Common myeloid progenitor, CD34-positive (primary cell): ENCODE measurements at regions not wholly inside any gene's neighbourhood (a gene's known extent, or its start where the extent isn't known, plus 50 kb on each side); places are given as distances from the start of the nearest gene placed in this dataset.

ENCODE experiments used
- CTCF ChIA-PET: fragments of 350-600 bp; sonication (Branson Sonifier 250); formaldehyde crosslinking; loops from one replicate; lab custom pipeline; 2021; ENCODE audit warnings: antibody characterized with exemption; lab: Charles Lee
- POLR2A ChIA-PET: fragments of 350-600 bp; sonication (Branson Sonifier 250); formaldehyde crosslinking; loops from one replicate; lab custom pipeline; 2021; ENCODE audit warnings: antibody characterized with exemption; lab: Charles Lee
- DNase-seq, 3 donors: peaks; one replicate each; pipeline versions ENCODE4 v3.0.0 to v3.0.0-alpha.2; 2013
- H3K27ac ChIP-seq, 2 experiments: 1 replicate in 1 of 2; 2 replicates in 1 of 2; pipeline ENCODE4 v1.7.0; 2013; ENCODE audit warnings: inconsistent platforms in 2 of 2, low read length in 2 of 2, mild to moderate bottlenecking in 2 of 2, low read depth in 1 of 2, moderate library complexity in 1 of 2; ENCODE audit not compliant: severe bottlenecking in 2 of 2, insufficient read depth in 1 of 2, poor library complexity in 1 of 2
- H3K27me3 ChIP-seq, 5 experiments: replicated peaks in 2 of 5; 1 replicate in 3 of 5; 2 replicates in 2 of 5; pipeline versions ENCODE4 v1.6.1 to v1.7.0; 2013; ENCODE audit warnings: low read length in 4 of 5, mild to moderate bottlenecking in 2 of 5, moderate library complexity in 2 of 5, inconsistent platforms in 1 of 5; ENCODE audit not compliant: insufficient read depth in 5 of 5, control insufficient read depth in 4 of 5
- H3K36me3 ChIP-seq, 4 experiments: 1 replicate in 2 of 4; 2 replicates in 2 of 4; pipeline versions ENCODE4 v1.6.1 to v1.7.0; 2013; ENCODE audit warnings: low read length in 3 of 4, control low read depth in 1 of 4, mild to moderate bottlenecking in 1 of 4; ENCODE audit not compliant: control insufficient read depth in 4 of 4, insufficient read depth in 4 of 4
- H3K4me1 ChIP-seq, 4 experiments: 1 replicate in 3 of 4; 2 replicates in 1 of 4; pipeline versions ENCODE4 v1.6.1 to v1.7.1; 2013; ENCODE audit warnings: low read length in 3 of 4, mild to moderate bottlenecking in 3 of 4, control low read depth in 1 of 4, inconsistent platforms in 1 of 4, moderate library complexity in 1 of 4; ENCODE audit not compliant: control insufficient read depth in 4 of 4, insufficient read depth in 4 of 4; ENCODE audit errors: control extremely low read depth in 1 of 4
- H3K4me3 ChIP-seq, 7 experiments: 1 replicate in 4 of 7; 2 replicates in 3 of 7; pipeline versions ENCODE4 v1.5.1 to v1.7.0; 2013; ENCODE audit warnings: mild to moderate bottlenecking in 7 of 7, low read length in 6 of 7, moderate library complexity in 6 of 7, inconsistent platforms in 2 of 7, low read depth in 2 of 7, control low read depth in 1 of 7; ENCODE audit not compliant: insufficient read depth in 4 of 7, control insufficient read depth in 1 of 7; ENCODE audit errors: extremely low read depth in 1 of 7
- H3K9me3 ChIP-seq, 5 experiments: 1 replicate in 4 of 5; 2 replicates in 1 of 5; pipeline versions ENCODE4 v1.6.1 to v1.7.1; 2013; ENCODE audit warnings: low read length in 4 of 5, mild to moderate bottlenecking in 2 of 5, inconsistent platforms in 1 of 5, low read depth in 1 of 5, moderate library complexity in 1 of 5; ENCODE audit not compliant: control insufficient read depth in 4 of 5, insufficient read depth in 2 of 5; ENCODE audit errors: control extremely low read depth in 1 of 5
- WGBS: methylation state at CpG from one replicate; pipeline ENCODE4 v1.1.5; 2013; ENCODE audit not compliant: insufficient coverage; 5-methylcytosine and 5-hydroxymethylcytosine counted together

- H3K4me1 ChIP-seq = no peaks in the 10 kb centered on the region
- POLR2A ChIA-PET = no interaction called here
- no peaks in the 10 kb centered on the region for H3K9me3 ChIP-seq
- H3K36me3 ChIP-seq = no peaks in the 10 kb centered on the region
- no peak overlapping the region for H3K27ac ChIP-seq
- no CpG with 5 or more reads among the region's 1 CpG for WGBS
- H3K4me3 ChIP-seq = no peak overlapping the region
- CTCF ChIA-PET = no interaction called here
- no peaks in the 10 kb centered on the region for H3K27me3 ChIP-seq
- no peak for DNase-seq
These were observed 134.7 kb upstream of the BANK1 start for GRCh38 chr4:101655857-101656256.

GRCh38 chr4:101655005-101655404 lies 135.5 kb upstream of the BANK1 start:
- POLR2A ChIA-PET = no interaction called here
- H3K27ac ChIP-seq = no peak overlapping the region
- H3K9me3 ChIP-seq = no peaks in the 10 kb centered on the region
- no peaks in the 10 kb centered on the region for H3K4me1 ChIP-seq
- no peaks in the 10 kb centered on the region for H3K36me3 ChIP-seq
- no peak overlapping the region for H3K4me3 ChIP-seq
- H3K27me3 ChIP-seq = no peaks in the 10 kb centered on the region
- DNase-seq = no peak
- 91% methylated on average over 1 of the region's 2 CpGs for WGBS
- CTCF ChIA-PET = no interaction called here

GRCh38 chr4:101651778-101652177 lies 138.8 kb upstream of the BANK1 start:
- Histone ChIP-seq H3K27ac (no peak overlapping the region), H3K27me3 (no peaks in the 10 kb centered on the region), H3K9me3 (no peaks in the 10 kb centered on the region), H3K4me3 (no peak overlapping the region), H3K4me1 (no peaks in the 10 kb centered on the region), H3K36me3 (no peaks in the 10 kb centered on the region)
- ChIA-PET CTCF (no interaction called here), POLR2A (no interaction called here)
- 95% methylated on average over 3 of the region's 3 CpGs for WGBS
- DNase-seq = no peak

GRCh38 chr4:101649790-101650515 lies 140.6 kb upstream of the BANK1 start:
- no peaks in the 10 kb centered on the region for H3K4me1 ChIP-seq
- H3K36me3 ChIP-seq = no peaks in the 10 kb centered on the region
- H3K9me3 ChIP-seq = no peaks in the 10 kb centered on the region
- no peak for DNase-seq
- 94% methylated on average over 2 of the region's 3 CpGs for WGBS
- no peak overlapping the region for H3K4me3 ChIP-seq
- ChIA-PET POLR2A (no interaction called here), CTCF (interaction anchor here (0.6 kb wide), 1 partner anchor 158 kb away, joined by 3 read pairs; no protein-coding TSS in a partner anchor)
- H3K27me3 ChIP-seq = no peaks in the 10 kb centered on the region
- H3K27ac ChIP-seq = no peak overlapping the region

- ChIA-PET POLR2A (no interaction called here), CTCF (no interaction called here)
- Histone ChIP-seq H3K4me3 (no peak overlapping the region), H3K27me3 (no peaks in the 10 kb centered on the region), H3K9me3 (no peaks in the 10 kb centered on the region), H3K27ac (no peak overlapping the region), H3K4me1 (no peaks in the 10 kb centered on the region), H3K36me3 (no peaks in the 10 kb centered on the region)
- DNase-seq = no peak
These were observed 142.9 kb upstream of the BANK1 start for GRCh38 chr4:101647710-101648034.

- ChIA-PET CTCF (no interaction called here), POLR2A (no interaction called here)
- DNase-seq = no peak
- no peaks in the 10 kb centered on the region for H3K27me3 ChIP-seq
- H3K27ac ChIP-seq = no peak overlapping the region
- H3K36me3 ChIP-seq = no peaks in the 10 kb centered on the region
- no peak overlapping the region for H3K4me3 ChIP-seq
- no peaks in the 10 kb centered on the region for H3K4me1 ChIP-seq
- no peaks in the 10 kb centered on the region for H3K9me3 ChIP-seq
- WGBS = no CpG with 5 or more reads among the region's 1 CpG
These were observed 146.0 kb upstream of the BANK1 start for GRCh38 chr4:101644516-101644915.

- Histone ChIP-seq H3K36me3 (no peaks in the 10 kb centered on the region), H3K4me1 (no peaks in the 10 kb centered on the region), H3K4me3 (no peak overlapping the region), H3K27ac (no peak overlapping the region), H3K27me3 (no peaks in the 10 kb centered on the region), H3K9me3 (no peaks in the 10 kb centered on the region)
- no peak for DNase-seq
- WGBS = no CpG with 5 or more reads among the region's 2 CpGs
- CTCF ChIA-PET = no interaction called here
- POLR2A ChIA-PET = no interaction called here
These were observed 147.2 kb upstream of the BANK1 start for GRCh38 chr4:101643186-101643837.
